ENCODE measurements at regions not wholly inside any gene's neighbourhood (a gene's known extent, or its start where the extent isn't known, plus 50 kb on each side); places are given as distances from the start of the nearest gene placed in this dataset.

DNA sequence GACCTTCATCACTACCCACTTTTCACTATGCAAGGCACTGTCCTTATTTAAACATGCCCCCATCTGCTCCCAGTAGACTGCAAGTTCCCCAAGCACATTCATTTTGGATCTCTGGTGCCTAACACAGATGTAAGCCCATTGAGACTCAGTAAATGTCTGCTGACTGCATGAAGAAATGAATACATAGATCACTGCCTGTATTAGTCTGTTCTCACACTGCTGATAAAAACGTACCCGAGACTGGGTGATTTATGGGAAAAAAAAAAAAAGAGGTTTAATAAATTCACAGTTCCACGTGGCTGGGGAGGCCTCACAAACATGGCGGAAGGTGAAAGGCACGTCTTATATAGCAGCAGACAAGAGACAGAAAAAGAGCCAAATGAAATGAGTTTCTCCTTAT is 204.9 kb downstream of the ATG4C start:
- H3K9me3 ChIP-seq (ENCODE audit: insufficient read depth, low read depth, low read length) = no peaks in the 10 kb centered on the region
- H3K27me3 ChIP-seq (ENCODE audit: insufficient read depth, low read length) = no peaks in the 10 kb centered on the region
- WGBS = 96% methylated on average over 5 of the region's 5 CpGs
- H3K36me3 ChIP-seq (ENCODE audit: insufficient read depth, low read length) = no peaks in the 10 kb centered on the region
- no peak overlapping the region for H3K9ac ChIP-seq (ENCODE audit: low read depth, low read length)
- peaks cover 7% of the 10 kb centered on the region; the same call in 1 of the 2 replicates for H3K4me1 ChIP-seq (ENCODE audit: insufficient read depth, low read length)
- no peak overlapping the region for H3K27ac ChIP-seq (ENCODE audit: low read depth, low read length)
- H3K4me3 ChIP-seq (ENCODE audit: low read length) = no peak overlapping the region

DNA sequence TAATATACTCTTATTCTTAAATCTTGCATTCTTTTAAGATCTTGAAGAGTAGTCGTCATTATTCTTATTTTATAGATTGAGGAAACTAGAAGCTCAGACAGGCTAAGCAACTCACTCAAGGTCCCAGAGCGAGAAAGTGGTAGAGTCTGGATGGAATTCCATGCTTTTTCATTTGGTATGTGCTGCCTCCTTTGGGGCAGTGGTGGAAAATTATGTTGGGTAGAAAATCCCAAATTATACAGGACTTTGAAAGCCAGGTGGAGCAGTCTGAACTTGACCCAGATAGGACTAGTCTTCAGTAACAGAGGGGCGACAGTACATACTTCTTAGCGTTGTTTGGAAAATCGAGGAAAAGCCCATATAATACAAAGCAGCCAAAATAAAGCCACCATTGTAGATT is 205.6 kb downstream of the ATG4C start:
- Histone ChIP-seq H3K27ac (ENCODE audit: low read depth, low read length) (no peak overlapping the region), H3K9ac (ENCODE audit: low read depth, low read length) (no peak overlapping the region), H3K4me1 (ENCODE audit: insufficient read depth, low read length) (peaks cover 7% of the 10 kb centered on the region; the same call in 1 of the 2 replicates), H3K4me3 (ENCODE audit: low read length) (no peak overlapping the region), H3K27me3 (ENCODE audit: insufficient read depth, low read length) (no peaks in the 10 kb centered on the region), H3K36me3 (ENCODE audit: insufficient read depth, low read length) (no peaks in the 10 kb centered on the region), H3K9me3 (ENCODE audit: insufficient read depth, low read depth, low read length) (no peaks in the 10 kb centered on the region)
- 92% methylated on average over 4 of the region's 5 CpGs for WGBS

DNA sequence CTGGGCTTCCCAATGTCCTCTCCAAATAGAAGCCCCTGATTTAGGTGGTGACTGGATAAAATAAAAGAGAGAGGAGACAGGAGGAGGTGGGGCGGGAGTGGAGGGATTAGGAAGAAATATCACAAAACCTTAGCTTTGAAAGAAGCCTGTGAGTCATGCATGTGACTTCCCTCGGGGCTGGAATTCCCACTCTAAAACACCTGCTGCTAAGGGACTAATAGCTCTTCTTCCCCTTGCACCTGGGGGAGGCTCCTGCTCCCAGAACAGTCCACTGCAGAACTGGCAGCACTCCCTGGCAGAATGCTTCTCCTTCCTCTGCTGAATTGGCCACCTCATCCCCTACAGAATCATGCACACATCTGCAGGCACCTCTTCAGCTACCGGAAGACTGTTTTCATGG is 207.2 kb downstream of the ATG4C start:
- Histone ChIP-seq H3K9ac (ENCODE audit: low read depth, low read length) (no peak overlapping the region), H3K27ac (ENCODE audit: low read depth, low read length) (no peak overlapping the region)
- WGBS = 47% methylated on average over 3 of the region's 3 CpGs

DNA sequence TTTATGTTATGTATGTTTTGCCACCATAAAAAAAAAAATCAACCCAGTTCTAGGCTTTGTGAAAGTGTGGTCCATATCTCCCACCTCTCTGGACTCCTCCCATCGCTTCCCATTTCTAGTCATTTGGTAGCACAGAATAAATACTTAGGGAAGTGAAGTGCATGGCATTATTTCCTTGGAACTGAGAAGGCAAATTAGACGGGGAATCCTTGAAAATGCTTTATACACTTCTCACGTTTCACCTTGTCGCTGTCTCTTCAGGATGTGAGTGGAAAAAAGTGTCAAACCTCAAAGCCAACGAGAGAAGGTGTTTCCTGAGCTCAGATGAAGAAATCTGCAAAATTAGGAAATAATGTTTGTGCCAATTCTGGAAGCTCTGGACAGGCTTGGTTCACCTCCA is 209.9 kb downstream of the ATG4C start:
- no peaks in the 10 kb centered on the region for H3K27me3 ChIP-seq (ENCODE audit: insufficient read depth, low read length)
- WGBS = 95% methylated on average over 5 of the region's 5 CpGs
- H3K4me1 ChIP-seq (ENCODE audit: insufficient read depth, low read length) = peaks cover 16% of the 10 kb centered on the region
- no peak overlapping the region for H3K27ac ChIP-seq (ENCODE audit: low read depth, low read length)
- H3K36me3 ChIP-seq (ENCODE audit: insufficient read depth, low read length) = no peaks in the 10 kb centered on the region
- no peak overlapping the region for H3K4me3 ChIP-seq (ENCODE audit: low read length)
- H3K9ac ChIP-seq (ENCODE audit: low read depth, low read length) = no peak overlapping the region
- no peaks in the 10 kb centered on the region for H3K9me3 ChIP-seq (ENCODE audit: insufficient read depth, low read depth, low read length)

More for the DNA sequence above, 207.2 kb downstream of the ATG4C start:
- no peaks in the 10 kb centered on the region for H3K36me3 ChIP-seq (ENCODE audit: insufficient read depth, low read length)
- no peaks in the 10 kb centered on the region for H3K27me3 ChIP-seq (ENCODE audit: insufficient read depth, low read length)
- H3K4me1 ChIP-seq (ENCODE audit: insufficient read depth, low read length) = peaks cover 7% of the 10 kb centered on the region; the same call in 1 of the 2 replicates
- no peaks in the 10 kb centered on the region for H3K9me3 ChIP-seq (ENCODE audit: insufficient read depth, low read depth, low read length)
- no peak overlapping the region for H3K4me3 ChIP-seq (ENCODE audit: low read length)

DNA sequence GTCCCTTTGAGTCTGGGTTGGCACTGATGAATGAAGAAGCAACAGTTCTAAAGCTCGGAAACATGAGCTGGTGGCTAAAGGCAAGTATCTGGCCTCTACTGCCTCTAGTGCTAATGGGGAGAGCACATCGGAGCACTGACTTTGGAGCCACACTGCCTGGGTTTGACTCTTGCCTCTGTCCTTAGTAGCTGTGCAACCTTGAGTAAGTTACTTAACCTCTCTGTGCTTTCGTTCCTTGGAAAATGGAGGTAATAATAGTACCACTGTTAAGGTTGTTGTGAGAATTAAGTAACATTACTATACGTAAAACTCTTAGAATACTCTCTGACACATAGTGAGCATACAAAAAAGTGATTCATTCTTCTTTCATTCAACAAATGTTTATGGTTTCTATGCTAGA is 211.2 kb downstream of the ATG4C start:
- 96% methylated on average over 3 of the region's 4 CpGs for WGBS
- H3K27me3 ChIP-seq (ENCODE audit: insufficient read depth, low read length) = no peaks in the 10 kb centered on the region
- H3K27ac ChIP-seq (ENCODE audit: low read depth, low read length) = no peak overlapping the region
- peaks cover 16% of the 10 kb centered on the region for H3K4me1 ChIP-seq (ENCODE audit: insufficient read depth, low read length)
- H3K9me3 ChIP-seq (ENCODE audit: insufficient read depth, low read depth, low read length) = no peaks in the 10 kb centered on the region
- no peaks in the 10 kb centered on the region for H3K36me3 ChIP-seq (ENCODE audit: insufficient read depth, low read length)
- H3K4me3 ChIP-seq (ENCODE audit: low read length) = no peak overlapping the region
- no peak overlapping the region for H3K9ac ChIP-seq (ENCODE audit: low read depth, low read length)

DNA sequence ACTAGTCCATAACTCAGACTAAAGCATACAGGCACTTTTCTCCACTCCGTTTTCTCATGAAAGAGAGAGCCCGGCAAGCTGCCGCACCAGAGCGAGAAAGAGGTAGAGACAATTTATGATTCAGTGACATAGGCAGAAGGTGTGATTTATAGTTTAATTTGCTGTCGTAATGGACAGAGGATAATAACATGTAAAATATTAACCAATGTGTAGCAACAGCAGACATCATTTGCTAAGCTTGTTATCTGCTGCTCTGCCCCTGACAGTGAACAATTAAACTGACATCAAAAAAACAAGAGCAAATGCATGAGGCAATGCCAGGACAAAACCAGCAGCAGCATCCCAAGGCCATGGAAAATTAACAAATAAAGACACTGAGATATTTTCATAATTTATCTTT is 214.0 kb downstream of the ATG4C start:
- no peak overlapping the region for H3K4me3 ChIP-seq (ENCODE audit: low read length)
- no peak overlapping the region for H3K9ac ChIP-seq (ENCODE audit: low read depth, low read length)
- peaks cover 27% of the 10 kb centered on the region for H3K4me1 ChIP-seq (ENCODE audit: insufficient read depth, low read length)
- no peaks in the 10 kb centered on the region for H3K9me3 ChIP-seq (ENCODE audit: insufficient read depth, low read depth, low read length)
- 94% methylated on average over 5 of the region's 5 CpGs for WGBS
- no peaks in the 10 kb centered on the region for H3K27me3 ChIP-seq (ENCODE audit: insufficient read depth, low read length)
- H3K27ac ChIP-seq (ENCODE audit: low read depth, low read length) = no peak overlapping the region
- no peaks in the 10 kb centered on the region for H3K36me3 ChIP-seq (ENCODE audit: insufficient read depth, low read length)

DNA sequence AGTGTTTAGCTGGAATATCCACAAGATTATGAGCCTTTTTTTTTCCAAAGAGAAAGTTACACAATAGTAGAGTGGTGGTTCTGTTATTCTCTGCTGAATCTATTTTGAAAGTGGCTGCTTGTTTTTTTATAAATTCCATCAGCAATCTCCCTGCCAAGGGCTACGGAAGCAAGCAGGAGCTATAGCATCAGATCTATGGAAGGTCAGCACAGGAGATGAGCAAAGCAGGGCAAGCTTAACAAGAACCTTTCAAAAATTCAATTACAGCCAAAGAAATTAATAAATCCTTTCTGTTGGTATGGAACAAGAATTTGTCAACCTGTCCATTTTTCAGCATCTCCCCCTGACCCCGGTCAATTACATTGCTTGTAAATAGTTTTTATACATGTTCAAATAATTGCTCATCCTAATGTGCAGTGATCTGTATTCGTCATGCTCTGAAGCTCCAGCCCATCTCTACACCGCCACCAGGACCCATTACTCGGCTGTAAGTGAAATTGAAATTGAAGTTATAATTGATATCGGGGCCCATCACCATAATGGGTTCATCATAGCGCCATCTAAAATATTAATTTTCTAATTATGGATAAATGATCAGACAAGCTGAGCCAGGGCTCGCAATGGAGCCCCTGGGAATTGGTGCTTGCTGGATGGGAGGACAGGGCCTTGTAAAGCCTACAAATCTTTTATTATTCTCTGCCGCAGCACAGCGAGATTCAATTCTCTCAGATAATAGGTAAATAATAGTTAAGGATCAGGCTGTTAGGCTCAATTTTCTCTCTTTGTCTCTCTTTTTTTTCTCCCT is 215.1 kb downstream of the ATG4C start:
- H3K27ac ChIP-seq (ENCODE audit: low read depth, low read length) = no peak overlapping the region
- H3K9me3 ChIP-seq (ENCODE audit: insufficient read depth, low read depth, low read length) = no peaks in the 10 kb centered on the region
- H3K27me3 ChIP-seq (ENCODE audit: insufficient read depth, low read length) = no peaks in the 10 kb centered on the region
- peaks cover 27% of the 10 kb centered on the region for H3K4me1 ChIP-seq (ENCODE audit: insufficient read depth, low read length)
- no peaks in the 10 kb centered on the region for H3K36me3 ChIP-seq (ENCODE audit: insufficient read depth, low read length)
- no peak overlapping the region for H3K4me3 ChIP-seq (ENCODE audit: low read length)
- WGBS = 97% methylated on average over 5 of the region's 10 CpGs
- no peak overlapping the region for H3K9ac ChIP-seq (ENCODE audit: low read depth, low read length)

DNA sequence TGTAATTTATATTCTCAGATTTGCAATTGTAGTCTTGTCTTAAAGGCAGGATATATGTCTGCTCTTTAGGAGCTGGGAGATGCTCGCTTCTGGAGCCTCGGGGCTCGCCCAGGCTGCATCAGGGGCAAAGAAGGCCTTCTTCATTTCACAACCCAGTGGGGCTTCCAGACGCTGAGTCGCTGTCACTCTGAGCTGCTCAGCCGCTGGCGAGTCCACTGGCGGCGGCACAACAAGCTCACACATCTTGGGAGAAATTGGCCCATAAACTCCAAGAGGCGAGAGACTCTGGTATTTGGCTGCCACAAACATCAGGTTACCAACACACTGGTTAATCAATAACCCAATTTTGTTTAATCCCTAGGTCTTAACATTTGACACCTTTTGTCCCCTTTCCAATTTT is 216.6 kb downstream of the ATG4C start:
- 61% methylated on average over 10 of the region's 10 CpGs for WGBS

DNA sequence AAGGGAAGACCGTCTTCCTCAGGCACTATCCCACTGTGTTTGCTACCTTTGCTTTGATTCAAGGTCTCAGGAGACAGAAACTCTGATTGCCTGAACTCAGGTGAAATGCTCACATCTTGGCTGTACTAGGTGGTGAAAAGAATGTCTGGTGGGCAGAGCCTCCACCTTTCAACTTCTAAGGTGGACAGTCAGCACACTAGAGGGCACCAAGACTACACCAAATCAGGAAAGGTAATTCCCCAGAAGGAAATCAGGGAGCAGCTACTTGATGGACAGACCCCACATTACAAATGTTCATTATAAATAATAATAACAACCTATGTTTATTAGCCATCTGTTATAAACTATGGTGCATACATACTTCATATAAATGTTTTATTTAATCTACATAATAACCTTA is 220.9 kb downstream of the ATG4C start:
- no peak overlapping the region for H3K9ac ChIP-seq (ENCODE audit: low read depth, low read length)
- 88% methylated on average over 1 of the region's 1 CpG for WGBS
- no peaks in the 10 kb centered on the region for H3K36me3 ChIP-seq (ENCODE audit: insufficient read depth, low read length)
- H3K27me3 ChIP-seq (ENCODE audit: insufficient read depth, low read length) = no peaks in the 10 kb centered on the region
- H3K27ac ChIP-seq (ENCODE audit: low read depth, low read length) = no peak overlapping the region
- no peak overlapping the region for H3K4me3 ChIP-seq (ENCODE audit: low read length)
- no peaks in the 10 kb centered on the region for H3K9me3 ChIP-seq (ENCODE audit: insufficient read depth, low read depth, low read length)
- peaks cover 19% of the 10 kb centered on the region; the same call in 1 of the 2 replicates for H3K4me1 ChIP-seq (ENCODE audit: insufficient read depth, low read length)

More for the DNA sequence above, 216.6 kb downstream of the ATG4C start:
- no peak overlapping the region for H3K9ac ChIP-seq (ENCODE audit: low read depth, low read length)
- no peaks in the 10 kb centered on the region for H3K9me3 ChIP-seq (ENCODE audit: insufficient read depth, low read depth, low read length)
- no peaks in the 10 kb centered on the region for H3K36me3 ChIP-seq (ENCODE audit: insufficient read depth, low read length)
- peaks cover 27% of the 10 kb centered on the region for H3K4me1 ChIP-seq (ENCODE audit: insufficient read depth, low read length)
- no peaks in the 10 kb centered on the region for H3K27me3 ChIP-seq (ENCODE audit: insufficient read depth, low read length)
- no peak overlapping the region for H3K4me3 ChIP-seq (ENCODE audit: low read length)
- H3K27ac ChIP-seq (ENCODE audit: low read depth, low read length) = no peak overlapping the region

DNA sequence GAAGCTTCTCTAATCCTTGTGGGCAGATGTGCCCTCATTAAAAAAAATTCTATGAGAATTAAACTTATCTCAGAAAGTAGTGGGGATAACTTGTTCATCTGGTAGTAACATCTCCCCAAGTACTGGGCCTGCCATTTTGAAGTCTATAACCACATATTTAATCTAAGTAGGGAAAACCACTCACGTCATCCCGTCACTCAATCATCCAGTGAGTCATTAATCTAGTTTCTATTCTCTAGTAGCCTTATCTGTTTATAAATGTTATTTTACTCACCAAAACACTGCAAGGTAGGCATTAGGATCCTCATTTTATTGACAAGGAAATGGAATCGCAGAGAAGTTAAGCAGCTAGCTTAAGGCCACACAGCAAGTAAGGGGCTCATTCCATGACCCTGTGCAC is 221.9 kb downstream of the ATG4C start:
- Histone ChIP-seq H3K4me1 (ENCODE audit: insufficient read depth, low read length) (peaks cover 12% of the 10 kb centered on the region; the same call in 1 of the 2 replicates), H3K36me3 (ENCODE audit: insufficient read depth, low read length) (no peaks in the 10 kb centered on the region), H3K27me3 (ENCODE audit: insufficient read depth, low read length) (no peaks in the 10 kb centered on the region), H3K4me3 (ENCODE audit: low read length) (no peak overlapping the region), H3K9ac (ENCODE audit: low read depth, low read length) (no peak overlapping the region), H3K9me3 (ENCODE audit: insufficient read depth, low read depth, low read length) (no peaks in the 10 kb centered on the region), H3K27ac (ENCODE audit: low read depth, low read length) (no peak overlapping the region)
- 99% methylated on average over 3 of the region's 3 CpGs for WGBS

DNA sequence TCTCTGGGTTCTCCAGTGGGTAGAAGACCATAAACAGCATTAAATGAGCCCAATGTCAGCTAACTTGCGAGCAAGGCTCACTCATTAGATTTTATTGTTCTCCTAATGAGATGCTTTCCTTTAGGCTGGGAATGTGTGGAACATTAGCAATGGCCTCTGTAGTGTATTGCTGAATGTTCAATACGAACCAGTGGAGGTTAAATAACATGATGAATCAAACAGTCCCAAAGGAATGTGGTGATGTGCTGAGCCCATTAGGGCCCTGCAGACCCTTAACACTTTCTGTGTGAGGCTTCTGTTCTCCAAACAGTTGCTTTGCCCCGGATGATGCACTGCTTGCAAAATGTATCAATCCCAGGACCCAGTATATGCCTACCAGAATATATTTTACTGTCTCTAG is 225.5 kb downstream of the ATG4C start:
- Histone ChIP-seq H3K9ac (ENCODE audit: low read depth, low read length) (no peak overlapping the region), H3K27me3 (ENCODE audit: insufficient read depth, low read length) (no peaks in the 10 kb centered on the region), H3K4me3 (ENCODE audit: low read length) (no peak overlapping the region), H3K36me3 (ENCODE audit: insufficient read depth, low read length) (no peaks in the 10 kb centered on the region), H3K4me1 (ENCODE audit: insufficient read depth, low read length) (peaks cover 11% of the 10 kb centered on the region; the same call in 1 of the 2 replicates), H3K9me3 (ENCODE audit: insufficient read depth, low read depth, low read length) (no peaks in the 10 kb centered on the region), H3K27ac (ENCODE audit: low read depth, low read length) (no peak overlapping the region)
- WGBS = 89% methylated on average over 3 of the region's 3 CpGs
